Posterior cingulate gyrus (tissue), 11 donors: ENCODE measurements at regions not wholly inside any gene's neighbourhood (a gene's known extent, or its start where the extent isn't known, plus 50 kb on each side); places are given as distances from the start of the nearest gene placed in this dataset.

Source experiments
- DNase-seq, 10 donors: peaks; one replicate each; pipeline versions ENCODE4 v3.0.0 to v3.0.0-alpha.2; 2020 to 2021; ENCODE audit warnings: mixed read lengths in 3 of 10
- intact Hi-C: fragments of 100-400 bp; cut with DNase I; formaldehyde crosslinking; loops from one replicate; pipeline ENCODE4 v1.15.1; 2023

GRCh38 chr21:41656946-41657525 is 109.8 kb downstream of the RIPK4 start:
- DNase-seq = peak in 2 of 10 donors; percentile 8 to 62

GRCh38 chr21:41655259-41655658 is 111.6 kb downstream of the RIPK4 start:
- intact Hi-C loops = no loop called here
- no peak for DNase-seq

More at GRCh38 chr21:41656946-41657525, 109.8 kb downstream of the RIPK4 start:
- intact Hi-C loops = no loop called here

GRCh38 chr21:41653954-41654491 is 112.8 kb downstream of the RIPK4 start:
- intact Hi-C loops = no loop called here
- no peak for DNase-seq

GRCh38 chr21:41653243-41653953 is 113.5 kb downstream of the RIPK4 start:
- intact Hi-C loops = no loop called here
- DNase-seq = peak in 2 of 10 donors; percentile 30 to 55

GRCh38 chr21:41651830-41652229 is 115.0 kb downstream of the RIPK4 start:
- intact Hi-C loops = no loop called here
- peak in 2 of 10 donors; percentile 19 to 60 for DNase-seq

- intact Hi-C loops = no loop called here
- peak in 2 of 10 donors; percentile 22 to 40 for DNase-seq
Observed at GRCh38 chr21:41651406-41651805, 115.4 kb downstream of the RIPK4 start.

GRCh38 chr21:41650526-41651145 is 116.2 kb downstream of the RIPK4 start:
- peak in 2 of 10 donors; percentile 25 to 28 for DNase-seq
- intact Hi-C loops = no loop called here

- no peak for DNase-seq
- intact Hi-C loops = no loop called here
Observed at GRCh38 chr21:41648591-41649031, 118.2 kb downstream of the RIPK4 start.

GRCh38 chr21:41647806-41648561 is 118.9 kb downstream of the RIPK4 start:
- intact Hi-C loops = no loop called here
- DNase-seq = no peak

GRCh38 chr21:41643246-41643966 is 123.4 kb downstream of the RIPK4 start:
- intact Hi-C loops = no loop called here
- DNase-seq = no peak

- DNase-seq = peak in 6 of 10 donors; percentile 16 to 88 (median 36)
- intact Hi-C loops = no loop called here
Observed at GRCh38 chr21:41641821-41642701, 124.8 kb downstream of the RIPK4 start.

GRCh38 chr21:41641510-41641815 is 125.4 kb downstream of the RIPK4 start:
- intact Hi-C loops = no loop called here

GRCh38 chr21:41640748-41641509 is 125.9 kb downstream of the RIPK4 start:
- intact Hi-C loops = no loop called here

More at GRCh38 chr21:41641510-41641815, 125.4 kb downstream of the RIPK4 start:
- no peak for DNase-seq

GRCh38 chr21:41639766-41640165 is 127.1 kb downstream of the RIPK4 start:
- DNase-seq = peak in 1 of 10 donors; percentile 49
- intact Hi-C loops = no loop called here

More at GRCh38 chr21:41640748-41641509, 125.9 kb downstream of the RIPK4 start:
- no peak for DNase-seq

GRCh38 chr21:41639336-41639735 is 127.5 kb downstream of the RIPK4 start:
- intact Hi-C loops = no loop called here
- no peak for DNase-seq

- no peak for DNase-seq
- intact Hi-C loops = no loop called here
Observed at GRCh38 chr21:41638201-41638790, 128.6 kb downstream of the RIPK4 start.

GRCh38 chr21:41636636-41637630 is 129.0 kb upstream of the TMPRSS2 start:
- intact Hi-C loops = no loop called here
- no peak for DNase-seq
